ENCODE measurements at regions not wholly inside any gene's neighbourhood (a gene's known extent, or its start where the extent isn't known, plus 50 kb on each side); places are given as distances from the start of the nearest gene placed in this dataset.
"Not testable (repeated sequence)": the region's sequence is repeated elsewhere in the genome, so short reads cannot be mapped to it uniquely, and the experiment has no call there.

DNA sequence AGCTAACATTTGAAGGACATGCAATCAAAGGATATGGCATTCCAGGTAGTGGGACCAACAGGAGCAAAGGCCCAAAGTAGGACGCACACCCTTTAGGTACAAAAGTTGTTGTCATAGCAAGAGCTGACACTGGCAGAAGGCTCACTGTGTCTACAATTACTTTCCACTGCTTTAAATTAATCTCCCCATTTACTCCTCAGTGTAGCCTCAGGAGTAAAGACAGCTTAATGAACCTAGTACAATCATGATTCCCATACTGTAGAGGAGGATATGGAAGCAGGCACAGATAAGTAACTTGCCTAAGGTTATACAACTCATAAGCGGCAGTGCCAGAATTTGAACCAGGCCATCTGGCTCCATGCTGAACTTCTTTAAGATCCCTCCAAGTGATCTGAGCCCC, 212.9 kb upstream of the SFSWAP start:
- DNase-seq, result no peak

DNA sequence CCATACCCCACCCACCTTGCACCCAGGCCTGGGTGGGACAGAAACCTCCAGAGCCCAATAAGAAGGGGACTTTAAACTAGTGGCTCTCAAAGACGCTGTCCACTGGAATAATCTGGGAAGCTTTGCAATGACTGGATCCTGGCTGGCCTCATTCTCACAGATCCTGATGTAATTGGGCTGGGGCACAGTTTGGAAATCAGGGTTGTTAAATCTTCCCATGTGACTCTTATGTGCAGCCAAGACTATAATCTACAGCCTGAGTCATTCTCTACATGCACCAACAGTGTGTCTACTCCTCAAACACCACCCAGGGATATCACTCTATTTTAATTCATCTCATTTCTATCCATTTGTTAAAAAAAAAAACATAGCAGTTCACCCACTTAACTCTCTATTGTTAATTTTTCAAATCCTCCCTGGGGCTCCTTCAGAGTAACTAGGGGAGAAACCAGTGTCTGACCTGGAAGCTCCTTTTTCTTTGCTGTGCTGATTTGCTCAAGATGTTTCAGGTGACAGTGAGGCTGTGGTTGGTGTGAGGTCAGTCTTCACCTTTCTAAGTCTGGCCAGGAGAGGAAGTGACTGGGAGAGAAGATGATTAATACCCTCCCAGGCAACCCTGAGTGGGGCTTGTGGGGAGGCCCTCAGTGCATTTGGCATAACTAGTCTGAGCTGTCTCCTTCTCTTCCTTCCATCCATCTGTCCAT, 211.6 kb upstream of the SFSWAP start:
- no peak for DNase-seq

DNA sequence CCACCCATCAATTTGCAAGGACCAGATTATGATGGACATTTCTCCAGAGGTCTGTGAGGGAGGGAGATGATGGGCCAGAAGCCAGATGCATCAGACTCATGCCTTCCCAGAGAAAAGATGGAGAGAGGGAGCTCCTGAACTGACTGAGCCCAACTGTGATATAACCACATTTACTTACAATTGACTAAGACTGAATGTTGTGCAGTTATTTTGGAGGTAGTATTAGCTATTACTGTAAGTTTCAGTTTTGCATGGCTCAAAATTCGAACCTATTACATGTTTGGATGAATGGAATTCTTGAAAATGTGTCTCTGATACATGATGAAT, 211.1 kb upstream of the SFSWAP start:
- DNase-seq, result no peak

DNA sequence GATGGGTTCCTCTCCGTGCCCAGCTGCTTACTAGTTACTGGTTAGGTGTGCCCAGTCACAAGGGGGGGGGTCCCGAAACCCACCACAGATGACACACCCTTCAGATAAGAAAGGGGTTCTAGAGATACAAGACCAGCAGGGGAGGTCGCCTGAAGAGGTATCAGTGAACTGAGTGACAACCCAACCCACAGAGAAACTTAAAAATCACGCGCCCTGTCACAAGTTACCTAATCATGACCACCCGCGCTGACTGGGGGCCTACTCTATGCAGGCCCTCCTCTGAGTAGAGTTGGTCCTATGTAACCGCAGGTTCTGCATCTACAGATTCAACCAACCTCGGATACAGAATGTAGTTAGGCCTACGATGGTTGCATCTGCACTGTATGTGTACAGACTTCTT, 210.3 kb upstream of the SFSWAP start:
- DNase-seq, result no peak

DNA sequence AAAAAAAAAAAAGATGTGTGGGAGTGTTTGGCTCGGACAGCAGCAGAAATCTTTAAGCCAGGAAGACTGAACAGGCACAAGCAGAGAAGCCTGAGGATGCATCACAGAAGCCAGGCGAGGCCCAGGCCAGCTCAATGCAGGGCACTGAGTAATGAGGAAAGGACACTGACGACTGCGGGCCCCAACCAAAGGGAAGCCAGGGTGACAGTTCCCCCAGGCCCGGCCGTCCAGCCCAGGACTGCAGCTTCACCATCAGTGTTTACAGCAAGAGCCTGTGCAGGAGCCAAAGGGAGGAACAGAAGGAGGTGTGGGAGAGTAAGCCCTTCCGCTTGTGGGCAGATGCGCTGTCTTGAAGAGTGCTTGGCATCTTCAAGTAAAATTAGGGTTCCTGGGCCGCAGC, 205.3 kb upstream of the SFSWAP start:
- DNase-seq, result no peak

DNA sequence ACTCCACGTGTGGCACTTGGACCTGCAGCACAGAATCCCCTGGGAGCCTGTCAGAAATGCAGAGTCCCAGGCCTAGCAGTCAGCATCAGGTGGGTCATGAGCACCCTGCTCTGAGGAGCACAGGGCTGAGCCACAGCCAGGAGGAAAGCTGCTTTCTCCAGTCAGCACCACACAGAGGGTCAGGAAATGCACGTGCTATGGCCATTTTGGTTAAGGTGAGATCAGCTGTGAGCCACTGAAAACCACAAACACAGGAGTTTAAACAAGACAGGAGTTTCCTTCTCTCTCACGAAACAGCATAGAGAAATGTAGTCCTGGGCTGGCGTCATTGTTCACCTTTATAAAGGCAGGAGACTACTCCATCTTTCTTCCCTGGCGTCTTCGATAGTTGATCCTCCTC, 204.5 kb upstream of the SFSWAP start:
- DNase-seq, result no peak

DNA sequence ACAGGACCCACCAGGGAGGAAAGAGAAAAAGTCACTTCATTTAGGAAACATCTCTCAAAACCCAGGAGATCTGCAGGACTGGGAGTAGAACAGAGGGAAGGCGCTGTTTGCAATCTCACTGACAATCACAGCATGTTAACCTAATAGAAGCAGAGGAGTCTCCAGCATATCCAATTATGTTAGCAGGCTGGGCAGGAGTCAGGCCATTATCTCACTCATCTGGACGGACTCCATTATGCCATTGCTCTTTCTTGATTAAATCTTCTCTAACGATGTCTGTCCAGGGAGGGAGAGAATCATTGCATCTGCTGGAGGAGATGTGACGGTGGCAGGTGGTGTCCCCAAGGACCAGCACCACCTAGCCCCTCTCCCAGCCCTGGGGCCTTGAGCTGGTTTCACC, 203.8 kb upstream of the SFSWAP start:
- no peak for DNase-seq

DNA sequence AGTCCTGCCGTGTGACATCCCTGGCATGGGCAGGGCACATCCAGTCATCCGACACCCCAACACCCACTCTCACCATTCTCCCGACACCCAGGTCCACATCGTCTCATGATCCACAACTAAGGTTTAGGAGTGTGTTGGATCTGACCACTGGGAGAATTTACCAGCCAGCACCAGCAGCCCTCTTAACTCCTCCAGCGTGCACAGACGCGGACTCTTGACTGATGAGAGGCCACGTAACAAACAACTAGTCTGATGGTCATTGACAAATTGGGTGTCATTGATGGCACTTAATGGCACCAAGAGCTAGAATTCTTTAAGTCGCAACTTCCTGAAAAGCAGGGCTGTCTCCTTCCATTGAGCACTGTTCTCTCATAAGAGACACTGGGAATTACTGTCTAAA, 203.0 kb upstream of the SFSWAP start:
- no peak for DNase-seq

DNA sequence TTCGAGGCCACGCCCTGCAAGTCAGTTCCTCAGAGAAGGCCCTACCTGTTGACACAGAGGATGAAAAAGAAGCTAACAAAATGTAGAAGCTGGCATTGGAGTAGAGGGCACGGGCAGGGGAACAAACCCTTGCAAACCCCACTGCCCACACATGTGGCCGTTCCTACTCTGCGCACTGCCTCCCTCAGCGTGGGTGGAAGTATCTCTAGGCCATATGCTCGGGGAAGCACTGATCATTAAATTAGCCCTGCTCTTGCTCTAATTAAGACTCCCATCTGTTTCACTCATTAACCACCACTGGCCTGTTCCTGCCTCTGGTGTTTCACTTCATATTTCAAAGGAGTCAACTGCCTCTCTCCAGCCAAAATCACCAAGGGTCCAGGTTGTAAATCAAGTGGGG, 201.2 kb upstream of the SFSWAP start:
- DNase-seq, result no peak

DNA sequence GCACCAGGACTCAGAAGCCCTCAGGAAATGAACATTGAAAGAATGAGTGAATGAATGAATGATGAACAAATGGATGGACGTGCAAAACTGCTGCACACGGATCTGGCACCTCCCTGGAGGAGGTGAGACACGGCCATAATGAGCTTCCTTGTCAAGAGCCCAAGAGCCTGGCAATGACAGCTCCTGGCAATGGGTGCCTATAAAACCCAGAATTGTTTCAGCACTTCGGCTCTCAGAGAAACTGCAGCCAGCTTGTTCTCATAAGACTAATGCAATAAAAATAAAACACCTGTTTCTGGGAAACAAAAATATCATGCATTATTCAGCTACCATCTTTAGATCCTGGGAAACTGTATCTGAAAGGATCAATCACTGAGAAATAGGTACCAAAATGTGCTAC, 200.5 kb upstream of the SFSWAP start:
- no peak for DNase-seq

DNA sequence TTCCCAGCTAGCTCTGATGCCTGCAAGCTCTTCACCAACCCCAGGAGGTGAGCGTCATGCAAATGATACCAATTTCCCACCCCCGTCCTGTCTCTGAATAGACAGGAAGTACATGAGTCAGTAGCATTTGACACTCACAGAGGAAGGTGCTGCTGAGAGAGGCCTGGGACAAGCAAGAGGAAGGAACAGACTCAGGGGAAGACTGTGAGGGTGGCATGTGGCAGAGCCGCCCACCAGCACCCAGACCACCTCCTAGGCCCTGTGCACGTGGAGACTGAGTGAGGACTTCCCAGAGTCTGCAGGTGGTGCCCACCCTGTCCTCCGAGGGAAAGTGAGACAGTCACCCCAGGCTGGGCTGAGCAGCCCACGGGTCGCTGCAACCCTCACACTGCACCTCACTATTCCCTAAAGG, 199.5 kb upstream of the SFSWAP start:
- peak; percentile 29 for DNase-seq

DNA sequence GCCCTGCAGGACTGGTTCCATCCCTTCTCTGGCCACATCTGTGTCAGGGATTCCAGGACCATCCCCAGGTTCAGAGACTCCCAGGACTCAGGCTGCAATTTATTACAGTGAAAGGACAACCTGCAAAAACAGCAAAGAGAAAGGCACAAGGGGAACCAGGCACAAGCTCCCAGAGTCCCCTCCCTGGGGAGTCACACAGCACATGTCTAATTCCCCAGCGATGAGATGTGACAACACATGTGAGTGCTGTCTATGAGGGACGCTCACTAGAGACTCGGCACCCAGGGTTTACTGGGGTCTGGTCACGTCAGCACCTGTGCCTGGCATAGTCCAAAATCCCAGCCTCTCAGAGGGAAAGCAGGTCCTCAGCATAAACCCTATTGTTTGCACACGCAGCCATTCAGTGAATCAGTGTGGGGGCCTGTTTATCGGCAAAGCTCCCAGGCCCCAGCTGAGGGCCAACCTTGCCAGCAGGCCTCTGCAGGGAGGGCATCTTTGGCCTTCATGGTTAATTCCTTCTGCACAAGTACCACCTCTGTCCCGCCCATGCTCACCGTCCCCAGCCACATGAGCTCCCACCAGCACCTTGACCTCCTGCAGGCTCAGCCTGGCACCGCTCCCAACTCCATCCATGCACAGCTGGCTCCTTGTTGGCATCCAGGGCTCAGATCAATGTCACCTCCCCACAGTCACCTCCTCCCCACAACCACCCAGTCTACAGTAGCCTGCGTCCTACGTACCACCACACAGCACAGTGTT, 198.9 kb upstream of the SFSWAP start:
- DNase-seq, result no peak

DNA sequence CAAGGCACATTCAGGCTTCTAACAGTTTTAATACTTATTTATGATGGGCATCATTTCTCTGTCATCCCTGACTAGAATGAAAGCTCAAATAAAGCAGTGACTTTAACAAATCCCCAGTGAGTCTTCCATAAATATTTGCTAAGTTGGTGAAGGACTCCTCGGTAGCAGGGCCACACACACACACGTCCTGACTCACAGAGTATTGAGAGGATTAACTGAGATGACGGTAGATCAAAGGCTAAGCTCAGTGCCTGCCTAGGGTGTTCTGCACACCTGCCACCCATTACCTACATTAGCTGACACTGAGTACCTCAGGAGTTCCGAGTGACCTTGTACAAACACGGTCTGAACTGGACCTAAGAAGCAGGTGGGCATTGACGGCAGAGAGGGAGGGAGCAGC, 197.3 kb upstream of the SFSWAP start:
- no peak for DNase-seq

DNA sequence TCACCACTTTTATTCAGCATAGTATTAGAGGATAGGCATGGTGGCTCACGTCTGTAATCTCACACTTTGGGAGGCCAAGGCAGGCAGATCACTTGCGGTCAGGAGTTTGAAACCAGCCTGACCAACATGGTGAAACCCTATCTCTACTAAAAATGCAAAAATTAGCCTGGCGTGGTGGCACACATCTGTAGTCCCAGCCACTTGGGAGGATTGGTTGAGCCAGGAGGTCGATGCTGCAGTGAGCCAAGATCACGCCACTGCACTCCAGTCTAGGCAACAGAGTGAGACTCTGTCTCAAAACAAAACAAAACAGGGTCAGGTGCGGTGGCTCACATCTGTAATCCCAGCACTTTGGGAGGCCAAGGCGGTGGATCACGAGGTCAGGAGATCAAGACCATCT, 190.3 kb upstream of the SFSWAP start:
- DNase-seq, result not testable (repeated sequence)

DNA sequence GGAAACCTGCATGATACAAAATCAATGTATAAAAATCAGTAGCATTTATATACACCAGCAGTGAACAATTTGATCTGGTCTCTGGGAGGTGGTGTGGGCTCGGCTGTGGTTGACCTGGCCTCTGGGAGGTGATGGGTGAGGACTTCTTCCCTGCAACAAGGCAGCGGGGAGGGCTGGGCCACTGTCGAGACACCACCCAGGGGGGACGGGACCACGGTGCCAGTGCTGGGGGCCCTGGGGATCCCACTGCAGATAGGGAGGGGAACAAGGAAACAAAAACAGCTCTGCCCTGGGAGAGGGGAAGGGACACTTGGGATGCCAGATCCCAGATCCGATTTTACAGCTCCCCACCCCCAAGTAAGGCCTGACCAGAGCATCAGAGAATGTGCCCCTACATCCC, 189.6 kb upstream of the SFSWAP start:
- no peak for DNase-seq

DNA sequence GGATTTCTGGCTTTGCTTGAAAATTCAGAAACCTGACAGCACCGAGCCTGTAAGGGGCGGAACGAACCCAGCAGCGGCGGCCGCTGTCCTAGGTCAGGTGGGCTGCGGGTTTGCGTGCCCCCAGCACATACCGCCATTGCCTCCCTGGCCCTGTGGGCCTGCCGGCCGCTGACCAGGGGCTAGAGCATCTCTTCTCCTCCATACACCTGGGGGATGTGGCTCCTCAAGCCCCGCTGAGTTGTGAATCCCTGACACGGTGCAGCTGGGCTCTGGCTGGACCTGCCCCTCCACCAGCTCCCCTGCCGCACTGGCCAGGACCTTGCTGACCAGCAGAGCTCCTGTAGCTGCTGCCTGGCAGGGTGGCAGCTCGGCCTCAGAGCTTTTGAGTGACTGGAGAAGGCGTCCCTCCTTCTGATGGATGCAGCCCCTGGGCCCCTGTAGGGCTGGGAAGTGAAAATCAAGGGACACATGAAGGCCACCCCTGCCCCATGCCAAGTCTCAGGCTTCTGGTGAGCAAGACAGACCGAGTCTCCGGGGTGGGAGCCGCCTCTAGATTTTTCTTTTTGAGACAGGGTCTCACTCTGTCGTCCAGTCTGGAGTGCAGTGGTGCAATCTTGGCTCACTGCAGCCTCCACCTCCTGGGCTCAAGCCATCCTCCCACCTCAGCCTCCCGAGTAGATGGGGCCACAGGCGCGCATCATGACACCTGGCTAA, 184.9 kb upstream of the SFSWAP start:
- DNase-seq, result no peak

DNA sequence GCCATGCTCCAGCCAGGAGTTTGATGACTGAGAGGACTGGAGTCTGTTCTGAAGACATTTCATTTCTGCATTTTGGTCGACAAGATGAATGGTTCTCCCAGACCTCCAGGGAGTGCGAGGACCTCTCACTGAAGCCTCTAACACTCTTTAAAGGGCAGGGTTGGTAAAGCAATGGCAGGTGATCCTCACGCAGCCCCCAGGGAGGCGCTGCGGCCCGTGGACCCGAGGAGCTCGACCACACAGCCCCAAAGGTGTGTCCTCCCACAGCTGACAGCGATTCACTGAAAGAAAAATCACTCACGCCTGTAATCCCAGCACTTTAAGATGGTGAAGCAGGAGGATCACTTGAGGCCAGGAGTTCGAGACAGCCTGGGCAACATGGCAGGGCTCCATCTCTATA, 183.8 kb upstream of the SFSWAP start:
- DNase-seq, result no peak

DNA sequence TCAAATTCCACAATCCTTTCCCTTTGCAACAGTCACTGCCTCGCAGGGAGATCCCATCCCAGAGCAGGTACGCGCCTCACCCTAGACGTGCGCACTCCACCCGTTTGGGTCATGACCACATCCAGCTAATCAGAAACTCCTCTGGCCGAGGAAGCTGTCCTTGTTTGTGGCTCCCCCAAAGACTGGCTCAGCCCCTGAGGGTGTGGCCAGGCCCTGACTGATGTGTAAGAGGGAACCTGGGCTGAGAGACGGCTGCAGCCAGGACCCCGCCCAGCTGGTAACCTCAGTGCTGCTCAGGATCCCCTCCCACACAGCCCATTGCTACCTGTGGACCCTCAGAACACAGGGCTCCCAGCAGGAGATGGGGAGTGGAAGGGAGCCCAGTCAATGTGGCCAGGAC, 183.2 kb upstream of the SFSWAP start:
- DNase-seq, result no peak

DNA sequence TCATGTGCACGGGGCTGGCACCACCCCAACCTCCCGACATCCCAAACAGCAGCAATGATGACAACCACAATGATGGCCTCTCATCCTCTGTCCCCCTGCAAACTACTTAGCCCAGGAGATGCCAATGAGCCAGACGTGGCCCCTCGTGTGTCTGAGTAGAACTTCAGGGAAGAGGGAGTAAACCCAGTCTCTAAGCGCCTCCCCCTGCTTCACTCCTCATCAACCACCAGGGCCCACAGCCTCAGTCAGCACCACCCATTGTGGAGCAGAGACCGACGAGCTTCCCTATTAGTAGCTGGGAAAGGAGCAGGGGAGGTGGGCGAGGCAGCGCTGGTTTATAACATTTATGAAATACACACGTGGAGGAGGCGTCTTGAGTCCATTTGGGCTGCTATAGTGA, 182.7 kb upstream of the SFSWAP start:
- DNase-seq, result no peak

DNA sequence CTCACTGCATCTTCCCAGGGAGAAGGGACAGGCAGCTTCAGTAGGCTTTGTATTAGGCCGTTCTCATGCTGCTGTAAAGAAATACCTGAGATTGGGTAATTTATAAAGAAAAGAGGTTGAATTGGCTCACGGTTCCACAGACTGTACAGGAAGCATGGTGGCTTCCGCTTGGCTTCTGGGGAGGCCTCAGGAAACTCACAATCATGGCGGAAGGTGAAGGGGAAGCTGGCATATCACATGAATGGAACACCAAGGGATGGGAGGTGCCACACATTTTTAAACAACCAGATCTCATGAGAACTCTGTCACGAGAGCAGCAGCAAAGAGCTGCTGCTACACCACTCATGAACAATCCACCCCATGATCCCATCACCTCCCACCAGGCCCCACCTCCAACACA, 182.2 kb upstream of the SFSWAP start:
- no peak for DNase-seq

DNA sequence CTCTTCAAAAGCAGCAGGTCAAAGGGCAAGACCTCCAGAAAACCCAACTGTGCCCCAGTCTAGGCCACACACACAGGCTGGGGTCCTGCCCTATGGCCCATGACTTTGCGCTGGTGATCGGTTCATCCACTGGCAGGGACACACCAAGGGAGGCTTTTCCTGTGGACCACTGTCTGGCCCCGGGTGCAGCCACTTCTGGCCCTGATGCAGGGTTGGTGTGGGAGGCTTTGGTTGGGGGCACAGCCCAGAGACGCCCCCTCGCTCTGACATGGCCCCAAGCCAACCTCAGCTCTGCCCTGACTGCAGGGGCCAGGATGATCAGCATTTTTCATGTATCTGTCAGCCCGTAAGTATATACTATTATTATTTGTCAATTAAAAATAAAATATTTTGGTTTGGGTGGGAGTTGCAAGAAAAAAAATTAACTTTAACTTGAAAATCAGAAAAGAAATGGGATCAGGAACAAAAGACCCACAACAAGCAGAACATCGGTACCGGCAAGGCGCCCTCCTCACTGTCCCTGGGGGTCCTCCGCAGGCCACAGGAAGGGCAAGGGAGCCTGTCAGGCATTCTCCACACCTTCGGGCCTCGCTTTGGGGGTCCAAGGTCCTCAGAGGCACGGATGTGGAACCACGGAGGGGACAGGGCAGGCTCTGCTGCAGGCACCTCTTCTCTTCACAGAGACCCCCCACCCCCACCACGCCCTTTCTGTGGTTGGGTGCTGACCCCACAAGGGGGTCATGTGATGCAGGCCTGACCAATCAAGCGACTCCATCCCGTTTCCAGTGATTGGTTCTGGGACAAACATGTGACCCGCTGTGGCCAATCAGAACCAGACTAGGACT, 181.5 kb upstream of the SFSWAP start:
- DNase-seq, result no peak

DNA sequence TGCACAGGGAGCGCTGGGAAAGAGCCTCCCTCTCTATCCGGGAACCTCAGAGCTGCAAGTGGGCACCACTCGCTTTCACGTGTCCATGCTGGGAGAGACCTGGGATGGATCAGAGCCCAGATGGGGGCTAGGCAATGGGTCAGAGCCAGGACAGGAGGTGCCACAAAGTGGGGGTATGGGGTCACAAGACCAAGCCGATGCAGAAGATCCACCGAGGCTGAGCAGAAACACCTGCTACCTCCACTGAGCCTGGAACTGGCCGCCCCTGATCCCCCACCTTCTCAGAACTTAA, 180.9 kb upstream of the SFSWAP start:
- DNase-seq, result no peak

DNA sequence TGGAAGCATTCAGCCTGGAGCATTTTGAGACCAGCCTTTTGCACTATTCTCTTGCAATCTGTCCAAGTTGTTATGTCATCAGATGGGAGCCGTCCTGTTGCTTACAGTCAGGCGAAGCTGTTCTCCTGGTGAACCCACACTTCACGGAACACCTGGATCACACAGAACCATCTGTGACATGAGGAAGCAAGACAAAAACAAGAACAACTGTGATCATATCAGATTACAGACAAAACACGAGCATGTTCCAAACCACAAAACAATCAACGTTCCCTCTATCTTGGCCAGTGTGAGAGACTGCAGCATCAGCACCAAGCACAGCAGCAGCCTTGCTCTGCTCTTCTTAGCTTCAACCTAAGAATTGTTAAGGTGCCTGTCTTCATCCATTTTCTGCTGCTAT, 180.5 kb upstream of the SFSWAP start:
- no peak for DNase-seq

DNA sequence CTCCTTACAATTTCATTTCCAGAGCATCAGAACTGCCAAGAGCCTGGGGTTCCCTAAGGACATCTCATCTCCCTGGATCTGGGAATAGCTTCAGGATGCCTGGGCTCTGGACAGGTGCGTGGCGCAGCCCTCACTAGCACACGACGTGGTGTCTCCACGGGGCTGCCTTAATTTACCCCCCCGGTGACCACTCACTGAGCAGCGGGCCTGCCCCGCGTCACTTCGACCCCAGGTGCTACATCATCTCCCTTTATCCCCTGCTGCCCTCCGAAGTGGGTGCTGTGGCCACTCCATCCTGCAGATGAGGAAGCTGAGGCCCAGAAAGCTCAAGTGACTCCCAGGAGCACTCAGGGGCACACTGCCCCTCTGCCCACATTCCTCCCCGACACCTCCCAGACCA, 177.8 kb upstream of the SFSWAP start:
- DNase-seq, result no peak
